ENCODE measurements at regions not wholly inside any gene's neighbourhood (a gene's known extent, or its start where the extent isn't known, plus 50 kb on each side); places are given as distances from the start of the nearest gene placed in this dataset.

- no peak for TF ChIP-seq CTCF (IDR thresholded peaks at IDR 0.05)
- TF ChIP-seq EP300 (IDR thresholded peaks at IDR 0.05): no peak
Observed at GRCh38 chr22:22830957-22831688, 56.5 kb upstream of the IGLL5 start.

Measured in sigmoid colon (tissue), 4 donors.